WI38 (cell line): ENCODE measurements at regions not wholly inside any gene's neighbourhood (a gene's known extent, or its start where the extent isn't known, plus 50 kb on each side); places are given as distances from the start of the nearest gene placed in this dataset.
"Not testable (repeated sequence)": the region's sequence is repeated elsewhere in the genome, so short reads cannot be mapped to it uniquely, and the experiment has no call there.

Source experiments
- H3K4me3 ChIP-seq: 2 replicates; pipeline ENCODE4 v1.5.1; 2011; ENCODE audit warnings: low read depth, mild to moderate bottlenecking, control low read depth, low read length
- CTCF ChIP-seq: IDR thresholded peaks from 2 replicates; pipeline ENCODE4 v1.5.1; 2012; ENCODE audit warnings: low read depth, mild to moderate bottlenecking, control low read depth, low read length

DNA sequence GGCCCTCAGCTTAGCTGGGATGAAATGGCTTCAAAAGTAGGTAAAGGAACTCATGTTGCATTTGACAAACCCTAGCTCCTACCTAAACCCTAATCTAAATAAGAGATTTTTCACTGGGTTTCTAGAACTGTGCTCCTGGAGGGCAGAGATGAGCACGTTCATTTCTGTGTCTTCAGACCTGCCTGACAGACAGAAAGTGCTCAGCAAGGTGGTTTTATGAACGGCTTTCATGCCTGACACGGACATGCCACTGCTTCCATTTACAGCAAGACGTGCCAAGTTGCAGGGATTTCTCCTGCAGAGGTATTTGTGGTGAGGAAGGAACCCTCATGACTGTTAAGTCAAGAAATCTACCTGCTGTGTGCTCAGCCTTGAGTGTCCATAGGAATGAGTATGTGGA, 83.5 kb upstream of the KMT2C start:
- no peak for TF ChIP-seq CTCF
- no peak overlapping the region for H3K4me3 ChIP-seq

GRCh38 chr7:152516216-152516615, 80.4 kb upstream of the KMT2C start:
- TF ChIP-seq CTCF: no peak
- H3K4me3 ChIP-seq: no peak overlapping the region

GRCh38 chr7:152515266-152515950, 79.6 kb upstream of the KMT2C start:
- H3K4me3 ChIP-seq: not testable (repeated sequence)

DNA sequence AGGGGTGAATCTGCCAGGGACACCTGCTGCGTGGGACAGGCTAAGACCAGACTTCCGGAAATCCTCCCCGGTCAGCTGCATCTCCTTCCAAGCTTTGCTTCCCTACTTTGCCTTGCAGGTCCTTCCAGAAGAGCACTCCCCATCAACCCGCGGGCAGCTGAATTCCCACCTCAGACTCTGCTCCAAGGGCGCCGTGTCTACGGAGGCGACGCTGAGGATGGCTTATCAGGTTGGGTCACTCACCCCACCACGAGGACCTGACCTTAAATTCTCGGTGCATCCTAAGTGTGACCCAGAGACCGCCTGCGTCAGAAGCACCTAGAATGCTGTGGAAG, 78.9 kb upstream of the KMT2C start:
- TF ChIP-seq CTCF: no peak
- H3K4me3 ChIP-seq: no peak overlapping the region

- no peak for TF ChIP-seq CTCF
- no peak overlapping the region for H3K4me3 ChIP-seq
Observed at GRCh38 chr7:152513861-152514770, 78.3 kb upstream of the KMT2C start.

DNA sequence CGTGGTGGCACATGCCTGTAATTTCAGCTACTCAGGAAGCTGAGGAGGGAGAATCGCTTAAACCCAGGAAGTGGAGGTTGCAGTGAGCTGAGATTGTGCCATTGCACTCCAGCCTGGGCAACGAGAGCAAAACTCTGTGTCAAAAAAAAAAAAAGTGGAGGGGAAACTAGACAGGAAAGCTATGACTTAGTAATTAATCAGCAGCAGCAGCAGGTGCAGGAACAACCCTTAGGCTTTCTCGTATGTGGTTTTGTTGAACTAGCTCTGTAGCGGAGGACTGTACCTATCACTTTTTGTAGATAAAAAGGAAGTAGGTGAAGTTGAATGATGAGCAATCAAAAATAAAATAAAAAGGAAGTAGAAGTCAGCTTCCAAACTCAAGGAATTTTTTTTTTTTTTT, 76.9 kb upstream of the KMT2C start:
- no peak for TF ChIP-seq CTCF
- no peak overlapping the region for H3K4me3 ChIP-seq

GRCh38 chr7:152511736-152512135, 75.9 kb upstream of the KMT2C start:
- no peak for TF ChIP-seq CTCF
- no peak overlapping the region for H3K4me3 ChIP-seq
